NCI-H524 treated with DMSO at 0.1 percent for 48 hours (cell line): ENCODE measurements at regions not wholly inside any gene's neighbourhood (a gene's known extent, or its start where the extent isn't known, plus 50 kb on each side); places are given as distances from the start of the nearest gene placed in this dataset.
"Not testable (repeated sequence)": the region's sequence is repeated elsewhere in the genome, so short reads cannot be mapped to it uniquely, and the experiment has no call there.

Experiments used
- DNase-seq: peaks from one replicate; lab custom pipeline; 2025; lab: John Stamatoyannopoulos, UW

DNA sequence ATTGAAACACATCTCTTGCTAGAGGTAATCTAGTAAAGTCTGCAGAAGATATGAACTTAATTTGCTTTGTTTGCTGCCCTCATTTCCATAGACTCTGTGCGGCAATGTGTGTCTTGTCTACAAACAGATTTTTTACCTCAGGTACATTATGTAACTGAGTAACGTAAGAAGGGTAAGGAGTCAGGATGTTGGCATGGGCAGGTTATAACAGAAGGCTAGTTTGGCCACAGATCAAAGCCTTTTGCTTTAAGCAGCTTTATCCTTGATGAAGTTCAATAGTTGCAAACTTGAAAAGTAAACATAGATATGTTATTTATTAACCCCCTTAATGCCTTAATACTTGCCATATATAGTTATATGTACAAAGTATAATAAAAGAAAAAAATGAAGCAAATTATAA lies 391.6 kb upstream of the FKBP1C start:
- no peak for DNase-seq

DNA sequence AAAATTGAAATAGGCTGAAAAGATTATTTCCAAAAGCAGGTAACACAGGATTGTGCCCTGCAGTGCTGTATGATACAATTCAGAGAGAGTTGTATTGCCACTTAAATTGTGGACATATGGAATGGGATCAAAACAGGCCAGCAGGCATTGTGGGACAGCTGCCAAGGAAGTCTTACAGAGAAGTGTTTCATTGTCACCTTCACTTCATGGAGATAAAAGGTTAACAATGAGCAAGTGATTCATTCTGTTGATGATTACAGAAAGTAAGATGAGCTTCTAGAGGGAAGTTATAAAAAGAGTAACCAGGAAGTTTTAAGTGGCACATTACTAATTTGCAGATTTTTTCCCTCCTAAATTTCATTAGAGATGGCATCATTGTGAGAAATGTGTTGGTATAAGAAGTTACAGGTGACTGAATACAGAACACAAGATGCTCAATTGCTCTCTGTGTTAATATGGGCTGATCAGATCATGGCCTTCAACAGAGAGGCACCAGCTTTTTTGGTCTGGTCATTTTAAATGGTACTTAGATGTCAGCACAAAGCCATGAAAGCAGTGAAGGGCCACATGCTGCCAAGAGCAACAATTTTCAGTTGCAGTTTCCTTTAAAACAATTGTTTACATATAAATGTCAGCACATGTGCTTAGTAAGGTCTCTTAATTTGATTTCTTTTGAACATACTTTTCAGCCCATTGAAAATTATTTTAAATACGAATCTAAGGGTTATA lies 402.5 kb upstream of the FKBP1C start:
- DNase-seq: peak; percentile 53

GRCh38 chr6:62805431-62805830 lies 405.8 kb upstream of the FKBP1C start:
- DNase-seq: no peak

DNA sequence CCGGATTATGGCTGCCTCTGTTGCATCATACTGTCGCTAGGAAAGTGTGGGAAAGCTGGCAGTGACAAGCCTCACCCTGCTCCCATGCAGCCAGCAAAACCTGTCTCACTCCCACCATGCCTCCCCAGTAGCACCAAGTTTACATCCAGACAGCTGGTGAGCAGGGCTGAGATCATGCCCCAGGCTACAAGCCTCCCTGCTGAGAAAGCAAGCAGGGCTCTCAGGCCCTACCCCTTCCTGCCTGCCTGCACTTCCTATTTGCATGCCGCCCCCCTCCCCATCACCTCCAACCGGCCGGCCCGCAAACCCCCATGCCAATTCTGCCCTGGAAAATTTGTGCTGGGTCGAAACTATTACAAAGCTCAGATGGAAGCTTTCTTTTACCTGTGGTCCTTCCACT lies 408.2 kb upstream of the FKBP1C start:
- DNase-seq: no peak

DNA sequence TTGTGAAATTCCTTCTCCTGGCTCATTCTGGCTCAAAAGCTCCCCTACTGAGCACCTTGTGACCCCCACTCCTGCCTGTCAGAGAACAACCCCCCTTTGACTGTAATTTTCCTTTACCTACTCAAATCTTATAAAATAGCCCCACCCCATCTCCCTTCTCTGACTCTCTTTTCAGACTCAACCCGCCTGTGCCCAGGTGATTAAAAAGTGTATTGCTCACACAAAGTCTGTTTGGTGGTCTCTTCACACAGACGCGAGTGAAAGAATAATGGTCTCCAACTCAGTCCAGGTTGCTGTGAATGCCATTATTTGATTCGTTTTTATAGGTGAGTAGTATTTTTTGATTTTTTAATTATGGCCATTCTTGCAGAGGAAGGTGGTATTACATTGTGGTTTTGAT lies 414.1 kb upstream of the FKBP1C start:
- DNase-seq: no peak

DNA sequence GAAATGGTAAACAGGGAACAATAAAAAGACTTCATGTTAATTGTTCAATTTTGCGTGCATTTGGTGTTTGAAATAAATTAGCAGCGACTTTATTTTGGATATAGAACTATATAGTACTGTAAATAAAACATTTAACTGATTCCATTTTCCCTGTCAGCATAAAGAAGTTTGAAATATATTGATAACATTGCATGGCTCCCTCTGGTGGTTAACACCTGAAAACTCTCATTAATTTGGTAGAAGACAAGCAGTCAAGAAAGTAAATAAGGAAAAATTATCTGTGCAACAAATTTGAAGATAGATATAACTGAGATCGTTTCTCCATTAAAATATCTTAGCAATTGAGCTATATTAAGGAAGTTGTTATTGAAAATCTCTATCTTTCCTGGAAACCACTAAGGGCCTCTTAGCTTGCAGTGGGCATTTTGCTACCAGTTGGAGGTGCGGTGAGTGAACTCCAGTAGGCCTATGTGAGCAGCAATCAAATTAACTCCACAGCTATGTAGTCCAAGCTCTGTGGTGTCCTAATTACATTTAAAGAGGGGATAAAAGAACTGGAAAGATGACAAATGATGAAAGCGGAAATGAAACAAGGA lies 435.7 kb upstream of the FKBP1C start:
- DNase-seq: peak; percentile 3

- DNase-seq: not testable (repeated sequence)
Observed at GRCh38 chr6:62766174-62766573, 445.1 kb upstream of the FKBP1C start.

- DNase-seq: no peak
Observed at GRCh38 chr6:62764841-62765240, 446.4 kb upstream of the FKBP1C start.

GRCh38 chr6:62763125-62763912 lies 447.9 kb upstream of the FKBP1C start:
- DNase-seq: no peak

DNA sequence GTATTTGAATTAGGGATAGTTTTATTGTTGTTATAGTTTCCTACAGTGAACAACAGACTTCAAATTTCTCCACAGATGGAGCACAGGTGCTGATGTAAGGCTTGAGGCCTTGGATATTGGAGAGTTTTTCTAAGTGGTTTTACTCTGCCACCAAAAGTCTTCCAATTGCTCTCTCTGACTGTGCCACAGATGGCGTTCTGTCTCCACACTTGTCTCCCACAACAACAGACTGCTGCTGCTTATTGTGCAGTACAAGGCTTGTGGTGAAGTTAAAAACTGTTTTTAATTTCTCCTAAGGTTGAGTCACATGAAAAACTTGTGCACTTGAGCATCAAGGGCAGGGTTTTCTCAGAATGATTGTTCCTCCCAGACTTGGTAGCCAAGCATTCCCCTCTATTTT lies 460.9 kb upstream of the KHDRBS2 start:
- DNase-seq: peak; percentile 68

DNA sequence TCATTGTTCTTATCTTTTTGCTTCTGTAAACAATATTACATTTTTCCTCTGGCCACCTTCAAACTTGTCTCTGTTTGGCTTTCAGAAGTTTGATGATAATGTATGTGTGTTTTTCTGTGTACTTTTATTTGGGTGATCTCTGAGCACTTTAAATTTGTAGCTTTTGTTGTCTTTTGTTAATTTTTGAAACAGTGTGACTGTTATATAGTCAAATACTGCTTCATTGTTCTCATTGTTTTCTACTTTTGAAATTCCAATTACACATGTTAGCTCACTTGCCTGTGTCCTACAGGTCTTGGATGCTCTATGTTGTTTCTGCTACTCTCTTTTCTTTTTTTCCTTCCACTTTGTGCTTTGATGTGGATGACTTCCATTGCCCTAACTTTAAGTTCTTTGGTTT lies 460.1 kb upstream of the KHDRBS2 start:
- no peak for DNase-seq

DNA sequence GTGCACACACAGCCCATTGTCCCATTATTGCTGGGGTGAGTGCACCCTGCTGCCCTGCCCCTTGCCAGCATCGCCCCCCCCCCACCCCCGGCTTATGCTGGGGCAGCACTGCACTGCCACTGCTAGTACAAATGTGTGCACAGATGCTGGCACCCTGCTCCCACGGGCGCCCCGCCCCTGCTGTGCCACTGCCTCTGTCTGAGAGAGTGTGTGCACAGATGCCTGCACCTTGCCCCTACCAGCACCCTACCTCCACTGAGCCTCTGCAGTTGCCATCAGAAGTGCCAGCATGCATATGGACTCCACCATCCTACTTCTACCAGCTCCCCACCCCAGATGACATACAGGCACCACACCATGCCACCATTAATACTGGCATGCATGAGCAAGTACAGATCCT lies 454.6 kb upstream of the KHDRBS2 start:
- DNase-seq: no peak

GRCh38 chr6:62740171-62740570 lies 454.1 kb upstream of the KHDRBS2 start:
- DNase-seq: no peak

DNA sequence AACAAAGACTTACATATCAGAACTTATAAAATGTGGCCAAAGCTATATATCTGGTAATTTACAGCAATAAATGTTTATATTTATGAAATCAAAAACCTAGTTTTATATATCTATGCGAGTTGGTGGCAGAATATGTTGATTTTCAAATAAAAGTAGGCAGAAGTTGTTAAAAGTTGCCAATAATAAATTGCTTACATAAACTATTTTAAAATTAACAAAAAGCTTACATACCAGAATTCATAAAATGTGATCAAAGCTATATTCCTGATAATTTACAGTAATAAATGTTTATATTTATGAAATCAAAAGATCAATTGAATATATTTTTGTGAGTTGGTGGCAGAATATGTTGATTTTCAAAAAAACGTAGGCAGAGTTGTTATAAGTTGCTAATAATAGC lies 451.8 kb upstream of the KHDRBS2 start:
- no peak for DNase-seq

- DNase-seq: no peak
Observed at GRCh38 chr6:62721408-62721807, 435.4 kb upstream of the KHDRBS2 start.

DNA sequence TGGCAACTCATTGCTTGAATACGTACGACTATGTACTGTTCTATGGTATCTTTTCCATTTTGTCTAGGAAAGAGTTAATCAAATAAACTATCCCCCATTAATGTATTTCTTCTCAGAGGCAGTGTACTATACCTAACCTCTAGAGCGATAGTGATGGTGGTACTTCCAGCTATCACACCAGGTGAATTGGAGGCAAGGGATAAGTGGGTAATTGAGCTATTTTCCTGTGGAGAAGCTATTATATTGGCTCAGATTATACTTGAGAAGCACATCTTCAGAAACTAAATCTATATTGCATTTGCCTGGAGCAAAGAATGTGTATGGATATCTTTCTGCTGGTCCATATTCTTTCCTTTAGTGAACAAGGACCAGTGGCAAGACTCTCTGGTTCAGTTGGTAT lies 430.7 kb upstream of the KHDRBS2 start:
- DNase-seq: no peak

- DNase-seq: no peak
Observed at GRCh38 chr6:62714112-62714511, 428.1 kb upstream of the KHDRBS2 start.

DNA sequence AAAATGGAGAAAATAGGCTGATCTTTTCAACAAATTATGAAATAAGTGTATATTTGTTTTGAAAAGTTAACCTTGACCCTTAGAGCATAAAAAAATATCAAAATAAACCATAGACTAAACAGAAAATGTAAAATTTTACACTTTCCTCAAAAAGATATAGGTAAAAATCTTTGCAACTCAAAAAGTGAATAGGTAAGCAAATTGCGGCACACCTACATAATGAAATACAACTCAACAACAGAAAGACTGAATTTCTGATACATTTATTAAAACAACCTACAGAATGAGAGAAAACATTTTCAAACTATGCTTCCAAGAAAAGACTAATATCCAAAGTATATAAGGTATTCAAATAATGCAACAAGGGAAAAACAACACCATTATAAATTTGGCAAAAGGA lies 425.7 kb upstream of the KHDRBS2 start:
- DNase-seq: no peak

GRCh38 chr6:62707914-62708313 lies 421.9 kb upstream of the KHDRBS2 start:
- no peak for DNase-seq

- DNase-seq: no peak
Observed at GRCh38 chr6:62707156-62707555, 421.1 kb upstream of the KHDRBS2 start.

DNA sequence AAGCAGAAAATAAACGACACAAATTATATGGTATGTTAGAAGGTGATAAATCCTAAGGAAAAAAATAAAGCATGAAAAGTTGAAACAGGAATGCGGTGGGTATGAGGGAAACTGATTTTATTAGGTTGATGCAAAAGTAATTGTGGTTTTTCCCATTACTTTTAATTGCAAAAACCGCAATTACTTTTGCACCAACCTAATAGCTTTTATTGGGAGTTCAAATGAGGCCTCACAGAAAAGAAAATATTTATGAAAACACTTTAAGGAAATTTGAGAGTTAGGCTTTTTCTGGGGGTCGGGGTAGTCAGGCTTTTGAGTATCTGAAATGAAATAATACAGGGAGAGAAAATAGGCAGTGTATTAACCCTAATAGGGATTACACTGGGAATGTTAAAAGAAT lies 397.0 kb upstream of the KHDRBS2 start:
- DNase-seq: no peak

DNA sequence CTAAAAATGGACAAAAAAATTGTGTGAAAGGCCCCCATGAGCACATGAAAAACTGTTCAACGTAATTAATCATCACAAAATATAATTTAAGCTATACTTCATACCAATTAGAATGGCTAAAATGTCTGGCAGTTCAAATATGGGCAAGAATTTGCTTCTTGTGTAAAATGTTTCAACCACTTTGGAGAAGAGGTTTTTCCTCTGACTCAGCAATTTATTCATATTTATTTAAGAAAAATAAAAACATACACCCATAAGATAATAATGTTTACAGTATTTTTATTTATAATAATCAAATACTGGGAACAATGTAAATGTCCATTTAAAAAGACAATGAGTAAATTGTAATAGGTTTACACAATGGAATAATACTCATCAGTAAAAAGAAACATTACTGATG lies 395.1 kb upstream of the KHDRBS2 start:
- no peak for DNase-seq

- DNase-seq: no peak
Observed at GRCh38 chr6:62672989-62673388, 387.0 kb upstream of the KHDRBS2 start.
